Right lobe of liver (tissue), 4 donors: ENCODE measurements at regions not wholly inside any gene's neighbourhood (a gene's known extent, or its start where the extent isn't known, plus 50 kb on each side); places are given as distances from the start of the nearest gene placed in this dataset.
"Not testable (repeated sequence)": the region's sequence is repeated elsewhere in the genome, so short reads cannot be mapped to it uniquely, and the experiment has no call there.

Source experiments
- POLR2A ChIP-seq: fragments of 450-650 bp; IDR thresholded peaks from one replicate; pipeline ENCODE4 v1.6.1; 2017; ENCODE audit warnings: antibody characterized with exemption, mild to moderate bottlenecking
- TF ChIP-seq, protein P1 (sequence below), 4 donors: fragments of 200-600 bp in 3 of 4; fragments of 450-650 bp in 1 of 4; IDR thresholded peaks; one replicate each; pipeline versions ENCODE4 v1.5.1 to v1.8.0; 2016 to 2022; ENCODE audit warnings: antibody characterized with exemption in 4 of 4, mild to moderate bottlenecking in 2 of 4
- donor health status: DM: no; HTN: no; CAD: no.
- donor health status: DM: no; HTN: no; CAD: no.
- donor health status: DM: no; HTN: yes; CAD: no.

GRCh38 chr16:64662312-64662711, 459.6 kb downstream of the CDH11 start:
- TF ChIP-seq, protein P1, sequence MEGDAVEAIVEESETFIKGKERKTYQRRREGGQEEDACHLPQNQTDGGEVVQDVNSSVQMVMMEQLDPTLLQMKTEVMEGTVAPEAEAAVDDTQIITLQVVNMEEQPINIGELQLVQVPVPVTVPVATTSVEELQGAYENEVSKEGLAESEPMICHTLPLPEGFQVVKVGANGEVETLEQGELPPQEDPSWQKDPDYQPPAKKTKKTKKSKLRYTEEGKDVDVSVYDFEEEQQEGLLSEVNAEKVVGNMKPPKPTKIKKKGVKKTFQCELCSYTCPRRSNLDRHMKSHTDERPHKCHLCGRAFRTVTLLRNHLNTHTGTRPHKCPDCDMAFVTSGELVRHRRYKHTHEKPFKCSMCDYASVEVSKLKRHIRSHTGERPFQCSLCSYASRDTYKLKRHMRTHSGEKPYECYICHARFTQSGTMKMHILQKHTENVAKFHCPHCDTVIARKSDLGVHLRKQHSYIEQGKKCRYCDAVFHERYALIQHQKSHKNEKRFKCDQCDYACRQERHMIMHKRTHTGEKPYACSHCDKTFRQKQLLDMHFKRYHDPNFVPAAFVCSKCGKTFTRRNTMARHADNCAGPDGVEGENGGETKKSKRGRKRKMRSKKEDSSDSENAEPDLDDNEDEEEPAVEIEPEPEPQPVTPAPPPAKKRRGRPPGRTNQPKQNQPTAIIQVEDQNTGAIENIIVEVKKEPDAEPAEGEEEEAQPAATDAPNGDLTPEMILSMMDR (IDR thresholded peaks at IDR 0.05), result not testable (repeated sequence)
- not testable (repeated sequence) for TF ChIP-seq POLR2A
